DOHH2 (cell line): ENCODE measurements at regions not wholly inside any gene's neighbourhood (a gene's known extent, or its start where the extent isn't known, plus 50 kb on each side); places are given as distances from the start of the nearest gene placed in this dataset.

Experiments
- H3F3A ChIP-seq: fragments of 200-600 bp; sonication (generic), shearing (Covaris generic); 2 replicates; pipeline ENCODE4 v1.6.0; 2016; ENCODE audit warnings: antibody characterized with exemption, mild to moderate bottlenecking; ENCODE audit not compliant: control insufficient read depth, insufficient read depth
- H3K27ac ChIP-seq: fragments of 200-600 bp; sonication (generic); 2 replicates; pipeline ENCODE4 v1.5.1; 2014; ENCODE audit warnings: low read depth, mild to moderate bottlenecking, low read length, moderate library complexity
- H3K27me3 ChIP-seq: fragments of 200-600 bp; sonication (generic); 2 replicates; pipeline ENCODE4 v1.6.1; 2014; ENCODE audit warnings: mild to moderate bottlenecking, low read length, mixed read lengths; ENCODE audit not compliant: control insufficient read depth
- H3K36me3 ChIP-seq: fragments of 200-600 bp; sonication (generic); 2 replicates; pipeline ENCODE4 v1.6.1; 2014; ENCODE audit warnings: mild to moderate bottlenecking, low read length, moderate library complexity, mixed read lengths; ENCODE audit not compliant: control insufficient read depth
- H3K4me1 ChIP-seq: fragments of 200-600 bp; sonication (generic); 2 replicates; pipeline ENCODE4 v1.6.1; 2014; ENCODE audit warnings: mild to moderate bottlenecking, low read length, mixed read lengths; ENCODE audit not compliant: control insufficient read depth
- H3K4me2 ChIP-seq: fragments of 200-600 bp; sonication (generic); 2 replicates; pipeline ENCODE4 v1.6.0; 2014; ENCODE audit warnings: mild to moderate bottlenecking, low read length, moderate library complexity
- H3K4me3 ChIP-seq: fragments of 200-600 bp; sonication (generic); 2 replicates; pipeline ENCODE4 v1.5.1; 2014; ENCODE audit warnings: mild to moderate bottlenecking, low read length, mixed read lengths
- H3K79me2 ChIP-seq: fragments of 200-600 bp; sonication (generic); 2 replicates; pipeline ENCODE4 v1.6.1; 2014; ENCODE audit warnings: mild to moderate bottlenecking, low read length, mixed read lengths; ENCODE audit not compliant: control insufficient read depth
- H3K9me2 ChIP-seq: fragments of 200-600 bp; sonication (generic); replicated peaks from 2 replicates; pipeline ENCODE4 v1.6.1; 2014; ENCODE audit warnings: mild to moderate bottlenecking, low read length, mixed read lengths; ENCODE audit not compliant: control insufficient read depth
- H3K9me3 ChIP-seq: fragments of 200-600 bp; sonication (generic); 2 replicates; pipeline ENCODE4 v1.6.1; 2014; ENCODE audit warnings: antibody characterized with exemption, low read length, mixed read lengths; ENCODE audit not compliant: control insufficient read depth, insufficient read depth
- H4K20me1 ChIP-seq: fragments of 200-600 bp; sonication (generic); 2 replicates; pipeline ENCODE4 v1.6.0; 2014; ENCODE audit warnings: low read depth, mild to moderate bottlenecking, antibody characterized with exemption, low read length, moderate library complexity; ENCODE audit not compliant: control insufficient read depth, insufficient read depth
- CTCF ChIP-seq: fragments of 200-600 bp; sonication (generic); IDR thresholded peaks from one replicate; pipeline ENCODE4 v1.5.1; 2014; ENCODE audit warnings: antibody characterized with exemption, mild to moderate bottlenecking, low read depth, low read length; ENCODE audit not compliant: poor library complexity, severe bottlenecking
- EZH2phosphoT487 ChIP-seq: fragments of 200-600 bp; sonication (generic); IDR thresholded peaks from 2 replicates; pipeline ENCODE4 v1.6.1; 2017; ENCODE audit warnings: borderline replicate concordance, mild to moderate bottlenecking, antibody characterized with exemption, low read length, moderate library complexity, mixed read lengths

DNA sequence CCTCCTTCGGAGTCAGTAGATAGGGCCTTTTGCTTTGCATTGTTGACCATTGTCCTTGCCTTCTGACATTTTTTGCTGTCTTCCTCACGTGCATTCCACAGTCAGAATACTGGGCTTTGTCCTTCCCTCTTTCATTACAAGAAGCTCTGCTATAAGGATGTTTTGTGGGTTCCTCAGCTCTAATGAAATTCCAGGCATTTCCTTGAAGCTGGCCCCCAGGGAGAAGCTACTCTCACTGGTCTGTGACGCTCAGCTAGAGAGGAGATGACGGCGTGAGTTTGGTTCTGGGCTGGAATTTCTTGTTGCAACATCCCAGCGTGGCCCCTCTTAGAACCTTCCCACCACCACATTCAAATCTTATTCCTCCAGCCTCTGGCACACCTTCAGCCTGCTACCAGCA lies 210.2 kb downstream of the TJP1 start:
- Histone ChIP-seq H3K79me2 (no peaks in the 10 kb centered on the region), H3K27me3 (no peaks in the 10 kb centered on the region), H3K36me3 (no peaks in the 10 kb centered on the region), H3K4me1 (no peaks in the 10 kb centered on the region), H3K9me2 (no peaks in the 10 kb centered on the region), H3K27ac (no peak overlapping the region), H3K9me3 (no peaks in the 10 kb centered on the region), H3F3A (no peaks in the 10 kb centered on the region), H3K4me2 (no peak overlapping the region), H4K20me1 (no peaks in the 10 kb centered on the region), H3K4me3 (no peak overlapping the region)
- no peak for TF ChIP-seq CTCF
- TF ChIP-seq EZH2phosphoT487, result no peak

DNA sequence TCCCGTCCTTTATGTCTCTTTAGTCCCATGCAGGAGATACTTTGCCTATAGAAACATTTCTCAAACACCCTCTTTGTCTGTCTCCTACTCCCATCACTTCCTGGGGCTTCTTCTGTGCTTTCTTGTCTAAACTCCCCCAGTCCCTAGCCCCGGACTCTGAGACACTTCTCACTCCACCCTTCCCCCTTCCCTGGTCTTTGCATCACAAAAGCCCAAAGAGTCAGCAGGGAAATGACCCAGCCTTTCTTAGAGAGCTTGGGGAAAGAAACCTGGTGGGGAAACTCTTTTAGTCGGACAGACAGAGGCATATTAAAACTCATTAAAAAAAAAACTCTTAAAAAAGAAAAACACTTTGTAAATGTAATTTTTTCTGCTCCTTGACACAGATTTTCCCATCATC lies 211.2 kb downstream of the TJP1 start:
- Histone ChIP-seq H3F3A (no peaks in the 10 kb centered on the region), H3K9me2 (no peaks in the 10 kb centered on the region), H4K20me1 (no peaks in the 10 kb centered on the region), H3K4me1 (no peaks in the 10 kb centered on the region), H3K9me3 (no peaks in the 10 kb centered on the region), H3K27me3 (no peaks in the 10 kb centered on the region), H3K27ac (no peak overlapping the region), H3K4me3 (no peak overlapping the region), H3K4me2 (no peak overlapping the region), H3K36me3 (no peaks in the 10 kb centered on the region), H3K79me2 (no peaks in the 10 kb centered on the region)
- no peak for TF ChIP-seq CTCF
- no peak for TF ChIP-seq EZH2phosphoT487

- H4K20me1 ChIP-seq, result no peaks in the 10 kb centered on the region
- no peaks in the 10 kb centered on the region for H3K9me3 ChIP-seq
- H3K4me3 ChIP-seq, result no peak overlapping the region
- no peaks in the 10 kb centered on the region for H3K27me3 ChIP-seq
- no peaks in the 10 kb centered on the region for H3K4me1 ChIP-seq
- H3F3A ChIP-seq, result no peaks in the 10 kb centered on the region
- no peaks in the 10 kb centered on the region for H3K36me3 ChIP-seq
- no peak overlapping the region for H3K27ac ChIP-seq
- TF ChIP-seq EZH2phosphoT487, result no peak
- TF ChIP-seq CTCF, result no peak
- no peaks in the 10 kb centered on the region for H3K9me2 ChIP-seq
- H3K4me2 ChIP-seq, result no peak overlapping the region
- no peaks in the 10 kb centered on the region for H3K79me2 ChIP-seq
These were observed 220.5 kb downstream of the TJP1 start for GRCh38 chr15:29601811-29602210.

DNA sequence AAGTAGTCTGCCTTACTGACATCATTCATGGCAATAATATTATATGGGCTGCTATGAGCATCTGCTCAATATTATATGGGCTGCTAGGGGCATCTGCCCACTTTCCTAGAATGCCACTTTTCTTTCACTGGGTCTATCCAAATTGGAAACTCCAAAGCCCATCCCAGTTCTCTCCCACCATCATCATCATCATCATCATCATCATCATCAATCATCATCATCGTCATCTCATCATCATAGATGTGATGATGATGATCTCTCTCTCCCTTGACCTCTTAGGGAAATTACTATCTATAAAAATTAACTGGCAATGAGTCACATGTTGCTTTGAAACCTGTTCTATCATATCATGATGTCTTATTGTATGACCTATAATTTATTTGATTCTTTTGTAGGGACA lies 222.0 kb downstream of the TJP1 start:
- Histone ChIP-seq H3K4me2 (no peak overlapping the region), H3K27ac (no peak overlapping the region), H3K9me2 (no peaks in the 10 kb centered on the region), H3K4me3 (no peak overlapping the region), H3K9me3 (no peaks in the 10 kb centered on the region), H3K79me2 (no peaks in the 10 kb centered on the region), H3K36me3 (no peaks in the 10 kb centered on the region), H3F3A (no peaks in the 10 kb centered on the region), H3K27me3 (no peaks in the 10 kb centered on the region), H3K4me1 (no peaks in the 10 kb centered on the region), H4K20me1 (no peaks in the 10 kb centered on the region)
- TF ChIP-seq EZH2phosphoT487 (no peak), CTCF (no peak)
